ENCODE measurements at regions not wholly inside any gene's neighbourhood (a gene's known extent, or its start where the extent isn't known, plus 50 kb on each side); places are given as distances from the start of the nearest gene placed in this dataset.

GRCh38 chr1:90650401-90650800 lies 66.7 kb downstream of the BARHL2 start:
- no peak for DNase-seq

DNA sequence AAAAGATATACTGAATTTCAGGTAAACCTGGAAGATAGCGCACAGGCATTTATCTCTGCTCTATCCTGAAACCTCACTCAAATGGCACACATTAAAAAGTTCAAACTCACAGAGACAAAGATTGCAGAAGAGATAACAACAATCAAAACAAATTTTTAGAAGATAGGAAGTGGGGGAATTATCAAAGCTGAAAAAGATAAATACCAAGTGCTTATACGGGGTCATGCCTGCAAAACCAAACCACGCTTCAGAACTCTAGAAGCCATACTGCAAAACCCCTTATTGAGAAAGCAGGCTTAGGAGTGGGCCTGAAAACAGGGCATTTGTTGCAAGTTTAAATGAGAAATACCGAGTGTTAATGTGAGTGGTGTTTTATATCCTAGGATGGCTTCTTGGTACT lies 76.8 kb downstream of the BARHL2 start:
- DNase-seq = no peak

DNA sequence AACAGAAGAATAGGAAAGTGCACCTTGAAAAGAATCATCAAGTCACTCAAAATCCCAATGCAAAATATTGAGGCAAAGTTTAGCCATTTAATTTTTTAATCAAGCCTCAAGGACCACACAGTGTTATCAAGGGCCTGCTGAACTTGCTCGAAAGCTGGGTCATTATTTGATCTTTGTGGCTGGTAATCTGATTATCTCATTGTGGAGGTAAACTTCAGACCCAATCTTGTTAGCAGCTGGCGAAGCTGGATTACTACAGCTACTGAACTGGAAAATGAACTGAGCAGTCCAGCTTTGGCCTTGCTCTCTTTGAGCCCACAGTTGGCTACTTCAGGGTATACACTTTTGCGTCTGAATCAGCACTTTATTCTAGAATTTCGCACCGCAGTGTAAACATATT lies 94.4 kb downstream of the BARHL2 start:
- no peak for DNase-seq

DNA sequence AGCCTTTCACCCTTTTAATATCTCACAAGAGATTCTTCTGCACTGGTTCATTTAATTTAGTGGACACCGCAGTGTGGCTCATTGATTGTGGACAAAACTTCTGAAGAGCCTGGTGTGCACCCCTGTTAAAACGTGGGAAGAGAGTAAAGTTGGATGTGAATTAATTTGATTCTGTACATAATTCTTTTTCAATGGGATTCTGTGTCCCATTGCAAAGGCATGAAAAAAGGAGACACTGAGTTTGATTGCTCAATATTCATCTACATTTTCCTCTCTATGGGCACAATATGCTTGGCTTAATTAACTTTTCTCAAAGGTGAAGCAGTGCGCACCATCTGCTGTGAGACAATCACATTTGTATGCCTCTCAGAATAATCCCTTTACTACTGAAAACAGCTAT lies 95.1 kb downstream of the BARHL2 start:
- DNase-seq = no peak

GRCh38 chr1:90616395-90616794 lies 100.7 kb downstream of the BARHL2 start:
- no peak for DNase-seq

DNA sequence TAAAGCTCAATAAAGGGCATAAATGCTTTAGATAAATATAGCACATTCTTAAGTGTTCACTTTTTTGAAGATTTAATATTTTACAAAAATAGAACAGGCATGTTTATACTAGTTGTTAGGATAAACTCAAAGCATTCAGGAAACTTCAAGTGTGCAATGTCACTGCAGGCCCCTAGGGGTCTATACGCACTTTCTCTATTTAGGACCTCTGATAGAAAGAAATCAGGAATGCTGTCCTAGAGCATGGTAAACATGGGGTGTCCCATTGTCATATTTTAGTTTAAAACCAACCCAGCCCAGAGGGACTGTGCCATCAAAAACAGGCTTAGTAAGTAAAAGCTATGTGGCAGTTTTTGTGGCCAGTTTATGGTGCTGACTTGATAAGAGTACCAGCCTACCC lies 102.2 kb downstream of the BARHL2 start:
- no peak for DNase-seq

- DNase-seq = no peak
Observed at GRCh38 chr1:90613371-90613770, 103.7 kb downstream of the BARHL2 start.

GRCh38 chr1:90612033-90612432 lies 105.1 kb downstream of the BARHL2 start:
- no peak for DNase-seq

DNA sequence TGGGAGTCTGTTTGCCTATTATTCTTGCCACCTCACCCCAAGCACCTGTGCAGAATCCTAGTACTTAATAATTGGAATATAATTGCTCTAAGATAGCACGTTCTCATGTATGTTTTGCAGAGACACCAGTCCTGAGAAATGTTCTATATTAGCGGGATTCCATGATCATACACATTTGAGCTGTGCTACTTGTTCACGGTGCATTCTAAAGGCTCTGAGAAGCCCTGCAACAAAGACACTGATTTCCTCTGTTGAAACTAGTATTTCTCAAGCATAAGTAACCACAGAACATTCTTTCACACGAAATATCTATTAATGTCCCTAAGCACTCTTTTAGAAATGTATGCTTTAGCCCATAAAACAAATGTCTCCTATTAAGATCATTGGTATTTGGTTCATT lies 109.4 kb downstream of the BARHL2 start:
- DNase-seq = no peak

GRCh38 chr1:90605070-90605469 lies 112.0 kb downstream of the BARHL2 start:
- no peak for DNase-seq

DNA sequence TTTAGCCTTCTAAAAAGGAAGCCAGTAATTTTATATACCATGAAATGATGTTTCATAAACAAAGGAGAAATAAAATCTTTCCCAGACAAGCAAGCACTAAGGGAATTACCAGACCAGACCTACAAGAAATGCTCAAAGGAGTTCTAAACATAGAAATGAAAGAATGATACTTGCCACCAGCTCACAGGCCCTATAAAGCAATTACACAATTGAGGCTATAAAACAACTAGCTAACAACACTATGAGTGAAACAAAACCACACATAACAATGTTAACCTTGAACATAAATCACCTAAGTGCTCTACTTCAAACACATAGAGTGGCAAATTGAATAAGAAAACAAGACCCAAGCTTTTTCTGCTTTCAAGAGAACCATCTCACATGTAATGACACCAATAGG lies 123.8 kb downstream of the BARHL2 start:
- DNase-seq = no peak

DNA sequence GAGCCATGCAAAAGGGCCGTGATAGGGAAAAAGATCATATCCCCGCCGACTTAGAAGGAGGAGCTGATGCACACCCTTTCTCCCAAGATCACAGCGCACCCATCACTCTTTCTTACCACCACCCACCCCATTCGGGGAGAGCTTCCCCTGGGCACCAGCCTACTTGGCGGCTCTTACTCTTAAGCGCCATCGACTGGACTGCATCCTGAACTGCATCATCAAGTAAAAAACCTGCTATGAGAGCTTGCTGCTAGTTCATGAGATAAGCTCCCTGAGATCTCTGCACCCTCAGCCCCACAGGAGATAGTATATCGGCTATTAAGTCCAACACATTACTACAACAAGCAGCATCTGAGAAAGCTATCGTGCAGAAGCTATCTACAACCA lies 125.1 kb downstream of the BARHL2 start:
- no peak for DNase-seq

DNA sequence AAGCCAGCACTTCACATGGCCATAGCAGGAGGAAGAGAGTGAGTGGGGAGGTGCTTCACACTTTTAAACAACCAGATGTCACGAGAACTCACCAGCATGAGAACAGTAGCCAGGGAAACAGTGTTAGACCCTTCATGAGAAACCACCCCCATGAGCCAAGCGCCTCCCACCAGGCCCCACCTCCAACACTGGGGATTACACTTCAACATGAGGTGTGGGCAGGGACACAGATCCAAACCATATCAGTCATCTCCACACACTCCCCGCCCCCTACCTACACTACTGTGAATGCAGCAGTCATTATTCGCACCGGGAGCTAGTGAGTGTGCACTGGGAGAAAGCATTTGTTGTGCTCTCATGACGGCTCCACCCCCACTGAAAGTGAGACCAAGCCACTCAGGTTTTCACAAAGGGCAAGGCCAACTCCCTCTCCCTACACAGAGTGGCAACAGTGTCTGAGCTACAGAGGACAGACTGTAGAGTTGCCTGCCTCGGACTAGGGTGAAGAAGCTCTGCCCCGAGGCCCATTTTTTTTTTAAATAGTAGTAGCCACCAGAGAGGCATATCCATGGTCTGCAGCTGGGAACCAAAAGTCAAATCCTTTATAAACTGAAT lies 125.6 kb downstream of the BARHL2 start:
- no peak for DNase-seq

DNA sequence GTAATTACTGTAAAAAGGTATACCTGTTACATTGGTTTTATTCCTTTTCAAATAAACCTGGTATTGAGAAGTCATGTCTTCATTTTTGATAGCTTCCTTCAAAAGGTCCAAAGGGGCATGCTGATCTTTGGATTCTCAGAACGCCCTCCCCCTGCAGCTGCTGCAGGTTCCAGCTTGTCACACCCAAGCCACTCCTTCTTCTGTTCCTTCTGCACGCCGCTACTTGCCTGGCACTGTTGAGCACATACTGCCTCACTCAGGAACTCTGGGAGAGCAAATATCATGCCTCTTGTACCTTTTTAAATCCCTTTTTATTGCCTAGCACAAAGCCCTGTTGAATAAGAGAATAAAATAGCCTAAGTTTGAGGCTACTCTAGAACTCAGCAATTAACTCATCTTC lies 136.9 kb downstream of the BARHL2 start:
- no peak for DNase-seq

- no peak for DNase-seq
Observed at GRCh38 chr1:90579212-90579802, 137.8 kb downstream of the BARHL2 start.

- no peak for DNase-seq
Observed at GRCh38 chr1:90574692-90575370, 142.3 kb downstream of the BARHL2 start.

GRCh38 chr1:90573736-90574135 lies 143.4 kb downstream of the BARHL2 start:
- DNase-seq = no peak

DNA sequence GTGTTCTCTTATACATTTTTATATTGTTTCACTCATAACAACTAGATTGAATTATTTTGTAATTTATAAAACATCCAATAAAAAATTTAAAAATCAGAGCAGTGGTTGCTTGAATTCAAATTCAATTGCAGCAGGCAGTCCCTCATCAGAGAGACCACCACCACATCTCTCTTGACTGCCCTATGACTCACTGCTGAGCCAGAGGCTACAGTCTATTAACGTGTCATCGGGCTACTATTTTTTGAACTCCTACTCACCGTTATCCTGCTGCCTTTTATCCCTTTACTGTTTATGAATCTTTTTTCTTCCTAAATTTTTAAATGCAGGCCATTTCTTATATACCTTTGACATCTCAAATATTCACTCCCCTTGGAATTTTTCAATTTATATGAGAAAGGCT lies 144.7 kb downstream of the BARHL2 start:
- DNase-seq = no peak

GRCh38 chr1:90568436-90568835 lies 148.7 kb downstream of the BARHL2 start:
- DNase-seq = no peak

DNA sequence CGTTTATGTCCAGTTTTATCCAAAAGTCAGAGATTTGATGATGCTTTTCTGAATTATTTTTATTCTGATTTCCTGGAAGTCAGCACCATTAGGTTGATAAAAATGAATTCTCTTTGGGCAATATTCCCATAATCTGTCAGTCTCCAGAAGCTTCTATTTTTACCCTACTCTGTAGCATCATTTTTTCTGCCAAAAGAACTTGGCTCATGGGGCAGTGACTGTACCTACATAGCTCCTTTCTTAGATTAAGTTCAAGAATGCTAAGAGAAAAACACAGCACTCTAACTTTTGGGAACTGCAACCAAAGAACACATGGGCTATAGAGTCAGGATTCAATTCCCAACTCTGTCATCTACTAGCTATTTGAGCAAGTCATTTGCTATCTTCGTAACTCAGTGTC lies 152.9 kb downstream of the BARHL2 start:
- DNase-seq = no peak

GRCh38 chr1:90562892-90563291 lies 154.2 kb downstream of the BARHL2 start:
- no peak for DNase-seq

DNA sequence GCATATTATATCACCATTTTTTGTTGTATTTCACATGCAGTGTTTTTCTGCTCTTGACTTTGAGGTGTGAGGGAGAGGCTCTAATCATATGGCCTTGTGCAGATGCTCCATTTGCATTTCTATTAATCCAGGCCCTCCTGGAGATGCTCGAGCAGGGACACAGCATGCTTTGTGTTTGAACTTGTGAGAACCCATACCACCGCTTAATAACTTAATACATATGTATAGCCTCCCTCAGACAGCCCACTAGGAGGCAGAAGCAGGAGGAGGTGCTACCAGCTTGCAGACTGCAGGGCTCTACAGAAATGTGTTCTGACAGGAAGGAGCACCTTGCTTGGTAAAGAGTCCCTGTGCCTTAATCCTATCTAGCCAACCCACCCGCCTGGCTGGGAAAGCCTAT lies 155.2 kb downstream of the BARHL2 start:
- no peak for DNase-seq

DNA sequence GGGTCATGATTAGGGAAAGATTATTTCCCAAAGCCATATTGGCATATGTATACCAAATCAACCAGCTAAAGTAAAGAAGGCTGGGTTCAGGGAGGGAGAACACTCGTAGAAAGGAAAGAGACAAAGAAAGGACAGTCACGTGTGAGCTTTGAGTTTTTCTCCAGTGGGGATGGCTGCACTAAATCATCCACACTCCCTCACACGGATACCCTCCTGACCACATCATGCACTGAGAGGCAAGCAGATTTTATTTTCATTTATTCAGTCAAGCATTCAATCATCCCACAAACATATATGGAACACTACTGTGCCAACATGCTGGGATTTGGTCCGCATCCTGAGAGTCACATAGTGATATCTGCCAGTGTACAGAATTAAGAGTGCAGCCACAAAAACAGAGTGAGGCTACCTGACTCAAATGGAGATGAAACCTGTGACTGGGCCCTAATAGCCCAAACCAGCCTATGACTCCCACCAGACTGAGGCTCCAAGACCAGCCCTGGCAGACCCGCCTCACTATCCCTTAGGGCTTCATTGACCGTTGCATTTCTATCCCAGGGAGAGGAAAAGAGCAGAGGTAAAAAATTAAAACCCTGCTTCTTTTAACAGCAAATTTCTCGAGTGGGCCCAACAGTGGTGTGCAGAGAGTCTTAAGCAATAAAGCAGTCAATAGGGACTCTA lies 155.9 kb downstream of the BARHL2 start:
- no peak for DNase-seq

GRCh38 chr1:90558754-90559378 lies 158.2 kb downstream of the BARHL2 start:
- no peak for DNase-seq
